Skeletal muscle satellite cell (primary cell): ENCODE measurements at regions not wholly inside any gene's neighbourhood (a gene's known extent, or its start where the extent isn't known, plus 50 kb on each side); places are given as distances from the start of the nearest gene placed in this dataset.

Experiments
- H3K27me3 ChIP-seq: 2 replicates; pipeline ENCODE4 v1.7.0; 2013; ENCODE audit warnings: low read length; ENCODE audit not compliant: control insufficient read depth, insufficient read depth
- H3K36me3 ChIP-seq: 2 replicates; pipeline ENCODE4 v1.7.0; 2013; ENCODE audit warnings: mild to moderate bottlenecking, control low read depth, low read length; ENCODE audit not compliant: insufficient read depth
- H3K4me1 ChIP-seq: 2 replicates; pipeline ENCODE4 v1.7.0; 2013; ENCODE audit warnings: low read length; ENCODE audit not compliant: control insufficient read depth, insufficient read depth
- H3K4me2 ChIP-seq: 2 replicates; pipeline ENCODE4 v1.7.0; 2013; ENCODE audit warnings: mild to moderate bottlenecking, low read length
- H3K4me3 ChIP-seq: 2 replicates; pipeline ENCODE4 v1.7.0; 2013; ENCODE audit warnings: low read length
- H3K9ac ChIP-seq: 2 replicates; pipeline ENCODE4 v1.7.0; 2013; ENCODE audit warnings: mild to moderate bottlenecking, low read depth, low read length, moderate library complexity
- H3K9me3 ChIP-seq: replicated peaks from 2 replicates; pipeline ENCODE4 v1.7.0; 2013; ENCODE audit warnings: mild to moderate bottlenecking, control low read depth, low read length

DNA sequence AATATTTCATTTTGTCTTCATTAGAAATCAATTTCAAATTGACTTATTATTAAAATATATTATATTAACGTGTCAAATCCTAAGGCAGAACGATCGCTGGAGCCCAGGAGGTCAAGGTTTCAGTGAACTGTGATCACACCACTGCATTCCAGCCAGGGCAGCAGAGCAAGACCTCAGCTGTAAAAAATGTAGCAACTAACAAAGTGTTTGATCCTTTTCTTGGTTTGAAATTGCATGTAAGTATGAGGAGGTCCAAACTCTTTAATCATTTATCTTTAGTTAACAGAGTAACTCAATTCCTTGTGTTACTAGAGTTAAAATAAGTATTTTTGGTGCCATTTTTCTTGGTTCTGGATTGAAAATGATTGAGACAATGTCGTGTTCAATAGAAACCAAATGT lies 1033.9 kb downstream of the NLGN4X start:
- Histone ChIP-seq H3K4me3 (no peak overlapping the region), H3K4me1 (no peaks in the 10 kb centered on the region), H3K36me3 (no peaks in the 10 kb centered on the region), H3K9ac (no peak overlapping the region), H3K27me3 (no peaks in the 10 kb centered on the region), H3K4me2 (no peak overlapping the region), H3K9me3 (no peaks in the 10 kb centered on the region)

DNA sequence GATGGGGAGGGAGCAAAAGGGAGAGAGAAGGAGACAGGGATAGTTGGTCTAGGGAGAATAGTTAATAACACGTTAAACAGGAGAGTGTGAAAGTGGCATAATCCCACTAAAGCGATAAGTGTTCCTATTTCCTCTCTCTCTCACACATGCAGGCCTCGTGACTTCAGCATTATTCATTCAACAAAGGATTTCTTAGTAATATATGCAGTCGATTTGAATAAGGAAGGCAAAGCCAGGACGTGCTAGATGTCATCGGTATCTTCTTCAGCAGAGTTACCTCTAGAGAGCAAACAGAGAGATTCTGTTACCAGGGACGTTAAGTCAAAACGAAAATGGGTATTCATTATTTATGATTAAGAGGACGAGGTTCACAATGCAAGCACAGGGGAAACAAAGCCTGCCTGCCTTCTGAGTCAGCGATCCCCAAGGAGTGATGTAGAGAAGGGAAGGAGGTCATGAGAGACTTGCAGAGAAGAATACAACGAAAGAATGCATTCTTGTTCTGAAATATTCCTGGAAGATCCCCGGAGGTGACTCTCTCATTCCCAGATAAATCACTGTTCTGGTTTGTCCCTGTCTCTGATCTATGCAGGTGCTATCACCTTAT lies 1048.4 kb downstream of the NLGN4X start:
- Histone ChIP-seq H3K9ac (no peak overlapping the region), H3K36me3 (no peaks in the 10 kb centered on the region), H3K4me3 (no peak overlapping the region), H3K4me2 (no peak overlapping the region), H3K9me3 (no peaks in the 10 kb centered on the region), H3K27me3 (no peaks in the 10 kb centered on the region), H3K4me1 (no peaks in the 10 kb centered on the region)

DNA sequence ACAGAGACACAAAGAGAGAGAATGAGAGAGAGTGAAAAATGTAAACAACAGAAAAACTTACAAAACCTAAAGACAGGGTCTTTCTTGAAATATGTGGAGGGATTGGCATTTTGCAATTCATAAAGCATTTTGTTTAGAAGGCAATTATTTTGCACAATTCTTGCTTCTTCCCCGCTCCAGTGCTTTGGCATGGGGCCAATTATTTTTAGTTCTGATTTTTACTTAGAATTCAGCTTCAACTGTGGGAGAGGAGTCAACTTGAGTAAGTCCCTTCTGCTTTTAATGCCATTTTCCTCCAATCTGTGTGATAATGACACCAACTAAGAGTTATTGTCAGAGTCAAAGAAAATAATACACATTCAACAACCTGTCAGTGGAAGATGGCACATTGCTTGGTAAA lies 1051.9 kb downstream of the NLGN4X start:
- H3K4me1 ChIP-seq = no peaks in the 10 kb centered on the region
- H3K36me3 ChIP-seq = no peaks in the 10 kb centered on the region
- no peaks in the 10 kb centered on the region for H3K27me3 ChIP-seq
- no peak overlapping the region for H3K4me3 ChIP-seq
- no peak overlapping the region for H3K9ac ChIP-seq
- no peak overlapping the region for H3K4me2 ChIP-seq
- H3K9me3 ChIP-seq = peaks cover 6% of the 10 kb centered on the region

DNA sequence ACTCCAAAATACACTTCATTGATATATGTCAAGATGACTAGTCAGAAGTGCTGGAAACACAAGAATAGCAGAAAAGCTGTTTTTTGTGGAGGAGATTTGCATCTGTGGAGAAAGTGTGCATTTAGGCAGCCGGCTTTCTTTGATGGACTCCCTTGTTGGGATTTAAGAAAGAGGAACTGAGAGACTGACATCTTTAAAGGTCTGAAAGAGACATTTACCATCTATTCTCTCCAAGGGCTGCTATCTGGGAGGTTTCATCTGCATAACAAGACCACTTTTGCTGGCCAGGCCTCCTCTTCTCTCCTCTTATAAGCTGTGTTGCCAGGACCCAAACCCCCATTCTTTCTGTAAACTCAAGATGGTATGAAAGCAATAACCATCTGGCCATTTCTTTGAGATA lies 1065.0 kb downstream of the NLGN4X start:
- Histone ChIP-seq H3K9me3 (no peaks in the 10 kb centered on the region), H3K4me1 (no peaks in the 10 kb centered on the region), H3K4me2 (no peak overlapping the region), H3K36me3 (no peaks in the 10 kb centered on the region), H3K27me3 (no peaks in the 10 kb centered on the region), H3K9ac (no peak overlapping the region), H3K4me3 (no peak overlapping the region)

DNA sequence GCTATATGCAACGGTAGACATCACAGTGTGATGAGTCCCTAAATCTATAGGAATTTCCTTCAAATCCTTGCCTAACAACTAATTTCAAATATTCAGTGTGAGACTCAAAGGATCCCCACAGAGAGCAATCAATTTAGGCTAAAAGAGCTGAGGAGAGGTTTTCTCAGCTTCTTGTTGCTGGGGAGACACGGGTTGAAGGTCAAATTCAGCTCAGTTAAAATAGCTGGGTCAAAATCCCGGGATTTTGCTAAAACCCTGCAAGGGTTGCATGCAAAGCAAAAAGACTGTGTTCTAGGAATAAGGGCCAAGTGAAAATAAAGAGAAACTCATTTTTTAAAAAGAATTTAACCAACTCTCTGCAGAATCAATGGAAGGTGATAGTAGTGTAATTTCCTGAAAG lies 1073.4 kb downstream of the NLGN4X start:
- no peaks in the 10 kb centered on the region for H3K4me1 ChIP-seq
- no peaks in the 10 kb centered on the region for H3K27me3 ChIP-seq
- no peak overlapping the region for H3K4me2 ChIP-seq
- H3K36me3 ChIP-seq = no peaks in the 10 kb centered on the region
- no peaks in the 10 kb centered on the region for H3K9me3 ChIP-seq
- H3K4me3 ChIP-seq = no peak overlapping the region
- H3K9ac ChIP-seq = no peak overlapping the region

GRCh38 chrX:5145957-5146356 lies 1082.7 kb downstream of the NLGN4X start:
- no peaks in the 10 kb centered on the region for H3K36me3 ChIP-seq
- peaks cover 2% of the 10 kb centered on the region for H3K9me3 ChIP-seq
- H3K4me1 ChIP-seq = no peaks in the 10 kb centered on the region
- H3K4me2 ChIP-seq = no peak overlapping the region
- H3K27me3 ChIP-seq = no peaks in the 10 kb centered on the region
- no peak overlapping the region for H3K9ac ChIP-seq
- no peak overlapping the region for H3K4me3 ChIP-seq

- no peak overlapping the region for H3K4me3 ChIP-seq
- no peaks in the 10 kb centered on the region for H3K36me3 ChIP-seq
These were observed 1086.0 kb downstream of the NLGN4X start for GRCh38 chrX:5142644-5143043.

GRCh38 chrX:5122181-5122678 lies 1106.4 kb downstream of the NLGN4X start:
- Histone ChIP-seq H3K4me1 (no peaks in the 10 kb centered on the region), H3K36me3 (no peaks in the 10 kb centered on the region), H3K9ac (no peak overlapping the region), H3K9me3 (no peaks in the 10 kb centered on the region), H3K27me3 (no peaks in the 10 kb centered on the region), H3K4me2 (no peak overlapping the region), H3K4me3 (no peak overlapping the region)

More at GRCh38 chrX:5142644-5143043, 1086.0 kb downstream of the NLGN4X start:
- Histone ChIP-seq H3K9me3 (peaks cover 2% of the 10 kb centered on the region), H3K9ac (no peak overlapping the region), H3K27me3 (no peaks in the 10 kb centered on the region), H3K4me1 (no peaks in the 10 kb centered on the region), H3K4me2 (no peak overlapping the region)

- Histone ChIP-seq H3K9me3 (no peaks in the 10 kb centered on the region), H3K9ac (no peak overlapping the region), H3K4me2 (no peak overlapping the region), H3K36me3 (no peaks in the 10 kb centered on the region), H3K4me1 (no peaks in the 10 kb centered on the region), H3K4me3 (no peak overlapping the region), H3K27me3 (no peaks in the 10 kb centered on the region)
These were observed 1110.9 kb downstream of the NLGN4X start for GRCh38 chrX:5117816-5118215.

DNA sequence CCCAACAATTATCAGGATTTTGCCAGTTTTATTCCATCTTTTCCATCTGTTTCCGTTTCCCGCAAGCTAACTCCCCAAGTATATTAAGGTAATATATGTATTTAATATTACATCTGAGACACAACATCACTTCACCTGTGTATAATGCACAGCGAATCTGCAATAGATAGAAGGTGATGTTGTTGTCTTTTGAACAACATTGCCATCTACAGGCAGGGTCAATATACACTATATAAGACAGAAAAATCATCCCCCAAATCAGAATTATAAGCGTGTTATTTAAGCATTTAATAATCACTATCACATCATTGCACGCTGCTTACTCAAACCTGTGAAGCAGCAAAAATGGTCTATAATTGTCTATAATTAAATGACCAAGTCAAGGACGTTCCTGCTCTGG lies 1115.5 kb downstream of the NLGN4X start:
- no peak overlapping the region for H3K4me3 ChIP-seq
- no peaks in the 10 kb centered on the region for H3K4me1 ChIP-seq

DNA sequence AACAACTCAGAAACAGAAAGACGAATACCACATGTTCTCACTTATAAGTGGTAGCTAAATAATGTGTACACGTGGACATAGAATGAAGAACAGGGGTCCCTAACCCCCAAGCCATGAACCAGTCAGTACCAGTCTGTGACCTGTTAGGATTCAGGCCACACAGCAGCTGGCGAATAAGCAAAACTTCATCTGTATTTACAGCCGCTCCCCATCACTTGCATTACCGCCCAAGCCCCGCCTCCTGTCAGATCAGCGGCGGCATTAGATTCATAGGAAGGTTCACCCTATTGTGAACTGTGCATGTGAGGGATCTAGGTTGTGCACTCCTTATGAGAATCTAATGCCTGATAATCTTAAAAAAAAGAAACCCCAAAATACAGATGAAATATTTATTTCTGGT lies 1128.7 kb downstream of the NLGN4X start:
- no peak overlapping the region for H3K4me3 ChIP-seq
- no peak overlapping the region for H3K9ac ChIP-seq
- no peaks in the 10 kb centered on the region for H3K4me1 ChIP-seq
- no peaks in the 10 kb centered on the region for H3K9me3 ChIP-seq
- no peaks in the 10 kb centered on the region for H3K27me3 ChIP-seq
- no peaks in the 10 kb centered on the region for H3K36me3 ChIP-seq
- no peak overlapping the region for H3K4me2 ChIP-seq

More for the DNA sequence above, 1115.5 kb downstream of the NLGN4X start:
- Histone ChIP-seq H3K9me3 (no peaks in the 10 kb centered on the region), H3K36me3 (no peaks in the 10 kb centered on the region), H3K27me3 (no peaks in the 10 kb centered on the region), H3K4me2 (no peak overlapping the region), H3K9ac (no peak overlapping the region)

- Histone ChIP-seq H3K36me3 (no peaks in the 10 kb centered on the region), H3K9me3 (no peaks in the 10 kb centered on the region), H3K4me2 (no peak overlapping the region), H3K27me3 (no peaks in the 10 kb centered on the region), H3K4me1 (no peaks in the 10 kb centered on the region), H3K9ac (no peak overlapping the region), H3K4me3 (no peak overlapping the region)
These were observed 1142.3 kb downstream of the NLGN4X start for GRCh38 chrX:5086388-5086787.
